NCI-H1436 (cell line): ENCODE measurements at regions not wholly inside any gene's neighbourhood (a gene's known extent, or its start where the extent isn't known, plus 50 kb on each side); places are given as distances from the start of the nearest gene placed in this dataset.

Experiments
- DNase-seq: peaks from one replicate; lab custom pipeline; 2025; lab: John Stamatoyannopoulos, UW

DNA sequence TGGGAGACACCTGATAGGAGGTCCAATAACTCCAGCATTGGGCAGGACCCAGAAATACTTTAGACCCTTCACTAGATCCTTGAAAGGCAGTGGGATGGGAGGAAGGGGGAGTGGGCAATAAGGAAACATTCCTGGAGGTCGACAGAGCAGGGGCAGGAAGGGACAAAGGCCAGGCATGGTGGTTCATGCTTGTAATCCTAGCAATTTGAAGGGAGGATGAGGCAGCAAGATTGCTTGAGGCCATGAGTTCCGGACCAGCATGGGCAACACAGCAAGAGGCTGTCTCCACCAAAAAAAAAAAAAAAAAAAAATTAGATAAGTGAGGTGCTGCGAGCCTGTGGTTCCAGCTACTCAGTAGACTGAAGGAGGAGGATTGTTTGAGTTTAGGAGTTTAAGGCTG lies 134.9 kb downstream of the JCAD start:
- DNase-seq: no peak

- DNase-seq: no peak
These were observed 135.9 kb downstream of the JCAD start for GRCh38 chr10:29923416-29923965.

DNA sequence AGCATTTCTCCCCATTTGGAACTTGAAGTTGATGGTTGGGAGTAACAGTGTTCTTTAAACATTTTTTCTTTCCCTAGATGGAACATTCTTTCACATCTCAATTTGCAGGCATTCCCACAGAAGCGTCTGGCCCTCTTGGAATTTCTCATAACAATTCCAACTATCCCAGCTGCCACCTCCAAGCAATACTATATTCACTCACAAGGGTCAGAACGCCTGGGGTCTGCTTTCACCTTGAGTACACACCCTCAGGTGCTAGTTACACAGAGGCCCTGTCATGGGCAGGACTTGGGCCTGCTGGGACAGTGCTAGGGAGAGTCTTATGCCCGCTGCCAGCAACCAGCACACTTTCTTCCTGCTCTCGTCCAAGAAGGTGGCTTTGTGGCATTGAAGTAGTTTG lies 136.5 kb downstream of the JCAD start:
- no peak for DNase-seq

- no peak for DNase-seq
These were observed 137.2 kb downstream of the JCAD start for GRCh38 chr10:29922226-29922625.

- no peak for DNase-seq
These were observed 138.3 kb downstream of the JCAD start for GRCh38 chr10:29921071-29921446.

- DNase-seq: no peak
These were observed 138.8 kb downstream of the JCAD start for GRCh38 chr10:29920408-29921070.

GRCh38 chr10:29918623-29919400 lies 140.6 kb downstream of the JCAD start:
- DNase-seq: no peak

DNA sequence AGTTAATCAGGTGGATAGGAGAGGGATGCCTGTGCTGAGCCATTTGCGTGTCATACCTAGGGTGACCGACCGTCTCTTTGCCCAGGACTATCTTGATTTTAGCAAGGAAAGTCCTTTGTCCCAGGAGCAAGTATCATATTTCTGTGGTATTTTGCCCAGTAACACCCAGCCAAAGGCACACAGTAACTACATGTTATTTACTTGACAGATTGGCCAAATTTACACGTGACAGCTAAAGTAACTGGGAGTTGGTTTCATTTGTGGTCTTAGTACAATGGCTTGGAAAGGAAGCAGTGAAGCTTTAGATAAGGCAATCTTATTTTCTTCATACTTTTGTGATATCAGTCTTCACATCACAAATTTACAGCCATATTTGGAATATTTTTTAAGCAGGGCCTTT lies 142.1 kb downstream of the JCAD start:
- DNase-seq: no peak

- no peak for DNase-seq
These were observed 142.7 kb downstream of the JCAD start for GRCh38 chr10:29916669-29917068.

DNA sequence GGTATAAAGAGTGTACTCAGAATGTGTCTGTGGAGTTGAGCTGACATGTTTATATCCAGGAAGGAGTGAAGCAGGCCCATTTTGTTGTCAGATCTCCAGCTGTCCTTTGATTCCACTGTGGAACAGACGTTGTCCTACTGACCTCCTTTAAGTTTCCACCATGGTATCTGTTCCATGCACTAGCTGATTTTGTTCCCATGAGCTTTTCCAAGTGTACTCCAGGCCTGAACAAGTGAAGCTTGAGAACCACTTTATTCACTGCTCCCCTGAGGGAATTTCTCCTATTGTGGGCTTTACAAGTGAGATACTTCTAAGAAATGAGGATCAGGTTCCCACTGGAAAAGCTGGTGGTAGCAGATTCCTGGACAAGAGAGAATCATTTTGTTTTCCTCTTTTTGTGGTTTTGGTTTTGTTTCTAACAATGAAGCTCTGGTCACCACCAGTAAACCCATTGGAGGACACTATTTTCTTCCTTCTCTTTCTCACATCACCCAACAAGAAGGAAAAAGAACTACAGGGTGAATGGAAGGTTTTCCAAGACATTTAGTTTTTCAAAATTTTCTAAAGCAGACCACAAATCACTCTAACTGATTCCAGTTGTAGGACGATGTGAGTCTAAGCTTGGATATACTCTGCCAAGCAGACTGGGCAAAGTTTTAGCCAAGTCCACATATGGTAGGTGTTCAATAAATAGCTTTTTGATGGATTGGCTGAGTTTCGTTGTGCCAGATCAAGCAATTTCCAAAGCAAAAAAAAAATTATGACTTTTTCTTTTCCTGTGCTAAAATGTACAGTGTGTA lies 144.2 kb downstream of the JCAD start:
- no peak for DNase-seq

- DNase-seq: no peak
These were observed 150.4 kb downstream of the JCAD start for GRCh38 chr10:29908962-29909361.

GRCh38 chr10:29900865-29901264 lies 158.5 kb downstream of the JCAD start:
- DNase-seq: no peak

GRCh38 chr10:29897999-29898716 lies 161.2 kb downstream of the JCAD start:
- DNase-seq: no peak

DNA sequence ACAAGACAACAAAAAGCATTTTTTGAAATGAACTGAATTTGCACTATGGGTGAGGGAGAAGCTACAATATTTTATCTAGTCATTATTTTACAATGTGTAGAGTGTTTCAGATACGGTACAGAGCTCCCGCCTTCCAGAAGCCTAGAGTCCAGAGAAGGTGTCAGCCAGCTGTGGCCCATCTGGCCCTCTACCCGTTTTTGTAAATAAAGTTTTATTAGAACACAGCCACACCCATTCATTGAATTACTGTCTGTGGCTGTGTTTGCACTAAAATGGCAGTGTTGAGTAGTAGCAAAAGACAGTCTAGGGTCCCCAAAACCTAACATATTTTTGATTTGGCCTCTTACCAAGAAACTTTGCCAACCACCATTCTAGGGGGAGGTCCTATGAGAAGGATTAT lies 162.0 kb downstream of the JCAD start:
- no peak for DNase-seq

DNA sequence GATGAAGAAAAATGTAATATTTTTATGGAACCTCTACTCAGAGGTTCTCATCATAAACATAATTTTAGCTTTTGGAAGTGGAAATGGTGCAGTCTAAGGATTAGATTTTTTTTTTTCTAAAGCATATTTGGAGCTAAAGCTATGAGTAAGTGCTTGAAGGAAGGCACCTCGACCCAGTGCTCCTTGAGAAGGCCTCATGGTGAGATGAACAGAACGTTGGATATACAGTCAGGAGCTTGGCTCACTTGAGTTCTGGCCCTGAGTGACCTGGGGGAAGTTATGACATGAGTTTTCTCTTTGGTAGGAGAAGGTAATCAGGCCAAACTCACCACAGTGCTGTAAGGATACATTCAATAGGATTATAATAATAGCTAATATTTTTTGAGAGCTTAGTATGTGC lies 163.3 kb downstream of the JCAD start:
- no peak for DNase-seq

- DNase-seq: no peak
These were observed 163.9 kb downstream of the JCAD start for GRCh38 chr10:29895456-29895855.

DNA sequence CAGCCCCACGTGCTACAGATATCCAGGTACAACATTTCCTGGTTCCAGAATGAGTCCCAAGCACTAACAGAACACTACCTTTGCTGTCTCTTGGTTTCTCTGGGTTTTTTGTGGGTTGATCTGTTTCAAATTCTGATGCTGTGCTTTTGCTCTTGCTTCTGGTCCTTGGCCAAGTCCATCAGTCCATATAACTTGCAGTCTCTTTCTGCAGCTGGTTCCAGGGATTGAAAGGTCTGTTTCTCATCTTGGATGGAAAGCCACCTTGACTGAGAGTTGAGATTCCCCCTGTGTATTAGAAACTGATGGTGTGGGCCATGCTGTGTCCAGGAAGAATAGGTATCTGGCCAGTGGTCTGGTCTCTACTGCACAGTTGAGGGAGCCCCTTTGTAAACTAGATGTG lies 171.1 kb downstream of the JCAD start:
- DNase-seq: no peak

DNA sequence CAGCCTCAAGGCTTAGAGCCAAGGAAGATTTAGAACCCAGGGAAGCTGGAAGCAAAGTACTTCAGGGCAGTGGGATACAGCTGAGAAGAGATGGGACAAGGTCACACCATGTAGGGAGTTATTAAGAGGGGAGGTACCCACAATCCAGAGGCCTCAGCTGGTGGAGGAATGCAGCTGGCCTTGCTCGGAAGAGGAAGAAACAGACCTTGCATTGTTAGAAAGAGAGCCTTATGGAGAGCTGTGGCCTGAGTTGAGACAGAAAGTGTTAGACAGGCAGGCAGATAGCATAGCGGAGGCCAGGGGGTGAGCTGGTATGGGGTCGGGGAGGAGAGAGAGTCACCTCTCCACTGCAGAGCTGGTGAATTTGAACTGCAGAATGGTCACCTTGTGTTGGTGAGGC lies 173.1 kb downstream of the JCAD start:
- DNase-seq: no peak

GRCh38 chr10:29883231-29883630 lies 176.2 kb downstream of the JCAD start:
- no peak for DNase-seq

DNA sequence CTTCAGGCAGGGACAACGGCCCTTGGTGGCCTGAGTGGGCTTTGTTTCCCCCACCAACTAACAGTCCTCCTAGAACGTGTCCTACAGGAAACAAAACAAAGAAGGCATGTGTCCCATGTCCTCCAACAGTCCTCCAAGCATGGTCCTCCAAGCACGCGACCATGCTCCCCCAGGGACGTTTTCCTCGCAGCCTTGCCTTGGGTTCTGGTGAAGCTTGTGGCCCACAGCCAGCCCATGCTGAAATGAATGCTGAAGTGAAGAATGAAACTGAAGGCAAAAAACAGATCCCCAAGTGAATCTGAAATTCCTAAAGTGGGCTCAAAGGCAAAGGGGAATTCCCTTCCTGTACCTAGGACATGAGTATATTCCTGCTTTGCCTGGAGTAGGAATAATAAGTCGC lies 176.6 kb downstream of the JCAD start:
- no peak for DNase-seq

- DNase-seq: no peak
These were observed 177.6 kb downstream of the JCAD start for GRCh38 chr10:29881811-29882210.

DNA sequence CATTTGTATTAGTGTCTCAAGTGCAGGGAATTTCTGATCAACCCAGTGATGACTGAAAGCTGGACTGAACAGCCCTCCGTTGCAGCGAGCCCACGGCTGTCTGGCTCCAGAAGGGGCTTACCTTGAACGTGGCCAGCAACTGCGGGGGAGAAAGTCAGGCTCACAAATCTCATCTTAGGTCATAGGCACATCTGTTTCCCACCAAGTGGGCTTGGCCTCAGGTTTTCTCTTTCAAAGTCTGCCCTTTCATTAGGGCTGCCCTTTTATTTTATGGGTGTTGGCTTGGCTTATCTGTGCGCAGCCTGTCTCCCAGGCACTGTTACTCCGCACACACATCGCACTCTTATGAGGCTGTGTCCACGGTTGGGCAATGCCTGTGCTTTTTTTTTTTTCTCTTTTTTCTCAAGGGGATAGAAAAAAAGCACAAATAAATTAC lies 178.0 kb downstream of the JCAD start:
- no peak for DNase-seq
